ENCODE measurements at regions not wholly inside any gene's neighbourhood (a gene's known extent, or its start where the extent isn't known, plus 50 kb on each side); places are given as distances from the start of the nearest gene placed in this dataset.

GRCh38 chr3:24829629-24830229 lies 335.1 kb upstream of the THRB start:
- no peak for ATAC-seq
- H3K9me1 ChIP-seq (ENCODE audit: control insufficient read depth, insufficient read depth, low read length): no peaks in the 10 kb centered on the region
- intact Hi-C loops (cut with micrococcal nuclease) (no loop called here), in situ Hi-C loops (cut with MboI) (no loop called here)
- FAIRE-seq: no peak
- BruUV-seq (replicated peaks): no TSS peak
- WGBS (ENCODE audit: insufficient coverage, low coverage, missing lambda C conversion rate): 9% methylated on average over 31 of the region's 37 CpGs
- DNase-seq (ENCODE audit: extremely low read depth in 1 of 4, low spot score in 3 of 4): no peak
- no peak overlapping the region for H2AFZ ChIP-seq (ENCODE audit: low read depth, low read length)
- no peak overlapping the region for H3K9ac ChIP-seq (ENCODE audit: insufficient read depth in 1 of 2, low read depth in 2 of 2, low read length in 2 of 2)
- no peak overlapping the region for H3K4me3 ChIP-seq
- CTCF ChIA-PET (ENCODE audit: low intra/inter-chr PET ratio): interaction anchor here (0.6 kb wide), 1 partner anchor 276 kb away, joined by 4 read pairs; no protein-coding TSS in a partner anchor
- no peak overlapping the region for H3K4me2 ChIP-seq (ENCODE audit: insufficient read depth, low read length)
- TF ChIP-seq RBM34 (IDR thresholded peaks at IDR 0.05; ENCODE audit: borderline replicate concordance, insufficient read depth, low read length) (no peak), EZH2 (IDR thresholded peaks at IDR 0.05; ENCODE audit: borderline replicate concordance, low read depth, low read length) (no peak), ZNF449 (CRISPR knock-in tag; IDR thresholded peaks at IDR 0.05) (no peak), GATAD2A (IDR thresholded peaks at IDR 0.05) (no peak), MCM5 (IDR thresholded peaks at IDR 0.05; ENCODE audit: low read depth) (no peak), ZNF696 (CRISPR knock-in tag; conservative IDR thresholded peaks at IDR 0.05) (no peak), RFX5 (IDR thresholded peaks at IDR 0.05; ENCODE audit: low read depth, low read length) (no peak), ILF3 (IDR thresholded peaks at IDR 0.05; ENCODE audit: borderline replicate concordance) (no peak), DDX20 (tag; IDR thresholded peaks at IDR 0.05; ENCODE audit: low read depth) (no peak), ZNF232 (CRISPR knock-in tag; IDR thresholded peaks at IDR 0.05) (no peak), RB1 (IDR thresholded peaks at IDR 0.05; ENCODE audit: low read depth) (no peak), SREBF1 (IDR thresholded peaks at IDR 0.05; ENCODE audit: borderline replicate concordance, low read depth, low read length) (no peak), BACH1 (tag; IDR thresholded peaks at IDR 0.05) (no peak)
- H3K27ac ChIP-seq (ENCODE audit: extremely low read depth, low read depth, low read length): no peak overlapping the region
- H3K4me1 ChIP-seq (replicated peaks in 1 of 2; ENCODE audit: control insufficient read depth in 2 of 2, insufficient read depth in 2 of 2, low read length in 2 of 2): peaks cover 0 to 12% of the 10 kb centered on the region in 2 experiments; a peak in 2 of 5 replicates
- no peaks in the 10 kb centered on the region for H3K79me2 ChIP-seq (ENCODE audit: control insufficient read depth, insufficient read depth, low read length)
- no peaks in the 10 kb centered on the region for H3K36me3 ChIP-seq (ENCODE audit: control insufficient read depth, insufficient read depth, low read length)
- peaks cover 0 to 13% of the 10 kb centered on the region in 2 experiments; a peak in 2 of 5 replicates for H3K27me3 ChIP-seq (ENCODE audit: control insufficient read depth in 2 of 2, insufficient read depth in 2 of 2, low read length in 2 of 2)
- no peaks in the 10 kb centered on the region for H4K20me1 ChIP-seq (replicated peaks; ENCODE audit: control insufficient read depth, insufficient read depth, low read length)
- H3K9me3 ChIP-seq (replicated peaks; ENCODE audit: control insufficient read depth, insufficient read depth, low read depth, low read length): no peaks in the 10 kb centered on the region
- POLR2A ChIA-PET: interaction anchor here (0.6 kb wide), 2 partner anchors 50 to 451 kb away, joined by 3 read pairs; no protein-coding TSS in a partner anchor

Measured in K562 (cell line).